ENCODE measurements at regions not wholly inside any gene's neighbourhood (a gene's known extent, or its start where the extent isn't known, plus 50 kb on each side); places are given as distances from the start of the nearest gene placed in this dataset.

GRCh38 chr6:94027374-94027773 lies 608.0 kb upstream of the EPHA7 start:
- TF ChIP-seq CTCF (IDR thresholded peaks at IDR 0.05) (no peak), POLR2A (IDR thresholded peaks at IDR 0.05) (no peak)

All from heart left ventricle (tissue), 13 donors.